SK-N-MC (cell line): ENCODE measurements at regions not wholly inside any gene's neighbourhood (a gene's known extent, or its start where the extent isn't known, plus 50 kb on each side); places are given as distances from the start of the nearest gene placed in this dataset.

Source experiments
- FOXP2 ChIP-seq: optimal IDR thresholded peaks from 2 replicates; pipeline ENCODE3; 2011; ENCODE audit warnings: mild to moderate bottlenecking, moderate library complexity; ENCODE audit not compliant: insufficient read depth; ENCODE audit errors: extremely low read length, control extremely low read depth
- POLR2AphosphoS5 ChIP-seq: IDR thresholded peaks from 2 replicates; pipeline ENCODE4 v1.6.1; 2012; ENCODE audit warnings: mild to moderate bottlenecking, low read depth, low read length, borderline replicate concordance

DNA sequence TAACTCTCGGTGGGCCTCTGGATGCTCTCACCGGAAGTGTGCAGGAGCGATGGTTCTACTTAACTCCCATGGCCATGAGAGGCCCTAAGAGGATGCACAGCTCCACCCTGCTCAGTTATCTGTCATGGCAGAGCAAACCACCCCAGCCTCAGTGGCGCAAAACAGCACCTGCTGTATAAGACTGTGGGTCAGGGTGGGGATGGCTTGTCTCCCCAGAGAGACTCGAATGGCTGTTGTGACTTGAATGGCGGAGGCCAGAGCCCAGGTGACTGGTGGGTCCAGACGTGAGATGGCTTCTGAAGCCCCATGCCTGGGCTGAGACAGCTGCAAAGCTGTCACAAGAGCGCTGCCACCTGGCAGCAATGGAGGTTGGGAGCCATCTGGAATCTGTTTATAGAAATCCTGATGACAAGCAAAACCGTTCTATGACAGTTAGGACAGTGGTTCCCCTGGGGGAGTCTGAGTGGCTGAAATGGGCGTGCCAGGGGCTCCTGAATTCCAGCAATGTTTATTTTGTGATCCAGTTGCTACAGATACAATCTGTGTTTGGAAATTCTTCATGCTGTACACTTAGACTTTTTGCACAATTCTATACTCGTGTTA lies 490.5 kb downstream of the TCERG1L start:
- TF ChIP-seq FOXP2 (no peak), POLR2AphosphoS5 (no peak)
